OCI-LY3 (cell line): ENCODE measurements at regions not wholly inside any gene's neighbourhood (a gene's known extent, or its start where the extent isn't known, plus 50 kb on each side); places are given as distances from the start of the nearest gene placed in this dataset.

Experiments
- H2AFZ ChIP-seq: fragments of 200-600, 300-600 bp; shearing (Covaris generic); 2 replicates; pipeline ENCODE4 v1.6.0; 2014; ENCODE audit warnings: antibody characterized with exemption, low read depth, low read length
- H3K27ac ChIP-seq: fragments of 200-600, 300-600 bp; sonication (generic); 2 replicates; pipeline ENCODE4 v1.5.1; 2014; ENCODE audit warnings: mild to moderate bottlenecking, low read length, moderate library complexity, mixed read lengths
- H3K27me3 ChIP-seq: fragments of 200-600, 300-600 bp; sonication (generic); 2 replicates; pipeline ENCODE4 v1.6.1; 2014; ENCODE audit warnings: low read depth, low read length, mixed read lengths
- H3K36me3 ChIP-seq: fragments of 200-600, 300-600 bp; sonication (generic); replicated peaks from 2 replicates; pipeline ENCODE3; 2014; ENCODE audit warnings: low read depth, low read length, mixed read lengths
- H3K4me1 ChIP-seq: fragments of 300-600, 200-600 bp; sonication (generic); 2 replicates; pipeline ENCODE4 v1.6.1; 2014; ENCODE audit warnings: low read length, mixed read lengths
- H3K4me2 ChIP-seq: fragments of 200-600, 300-600 bp; sonication (generic); 2 replicates; pipeline ENCODE4 v1.6.1; 2014; ENCODE audit warnings: low read length, mixed read lengths
- H3K4me3 ChIP-seq: fragments of 300-600, 200-600 bp; sonication (generic); 2 replicates; pipeline ENCODE4 v1.5.1; 2014; ENCODE audit warnings: antibody characterized with exemption, mild to moderate bottlenecking, low read length, moderate library complexity
- H3K79me2 ChIP-seq: fragments of 300-600, 200-600 bp; shearing (Covaris generic); 2 replicates; pipeline ENCODE4 v1.6.1; 2014; ENCODE audit warnings: mild to moderate bottlenecking, low read length, mixed read lengths
- H3K9ac ChIP-seq: fragments of 300-600, 200-600 bp; shearing (Covaris generic); 2 replicates; pipeline ENCODE4 v1.6.0; 2014; ENCODE audit warnings: mild to moderate bottlenecking, low read length, moderate library complexity
- H3K9me3 ChIP-seq: fragments of 200-600, 300-600 bp; shearing (Covaris generic); 2 replicates; pipeline ENCODE4 v1.6.1; 2014; ENCODE audit warnings: low read length, mixed read lengths; ENCODE audit not compliant: insufficient read depth
- H4K20me1 ChIP-seq: fragments of 200-600, 300-600 bp; sonication (generic); 2 replicates; pipeline ENCODE4 v1.6.1; 2016; ENCODE audit warnings: low read length, mixed read lengths; ENCODE audit not compliant: insufficient read depth
- EZH2phosphoT487 ChIP-seq: fragments of 200-600 bp; shearing (Covaris generic); IDR thresholded peaks from 2 replicates; pipeline ENCODE4 v1.6.1; 2018; ENCODE audit warnings: antibody characterized with exemption, mixed run types, low read depth
- TF ChIP-seq, protein P1 (sequence below): fragments of 200-600, 300-600 bp; sonication (generic); IDR thresholded peaks from 2 replicates; pipeline ENCODE4 v1.5.1; 2014; ENCODE audit warnings: antibody characterized with exemption, low read length, low read depth

DNA sequence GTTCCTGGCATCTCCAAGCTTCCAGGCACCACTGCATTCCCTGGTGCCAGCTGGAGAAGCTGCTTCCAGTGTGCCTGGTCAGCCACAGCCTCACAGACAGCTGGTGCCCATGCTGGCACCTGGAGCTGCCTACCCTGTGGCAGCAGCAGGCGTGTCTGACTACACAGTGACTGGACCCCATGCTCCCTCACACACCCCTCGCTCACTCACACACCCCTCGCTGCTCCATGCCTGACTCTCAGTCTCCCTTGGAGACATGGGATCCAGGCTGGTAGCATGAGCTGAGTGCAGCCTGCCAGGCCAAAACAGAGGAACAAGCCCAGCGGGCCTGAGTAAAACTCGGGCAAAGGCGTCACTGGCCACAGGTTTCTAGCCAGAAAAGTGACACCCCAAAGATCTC lies 59.1 kb upstream of the SMIM36 start:
- Histone ChIP-seq H3K9ac (no peak overlapping the region), H3K79me2 (no peaks in the 10 kb centered on the region), H2AFZ (no peak overlapping the region), H3K27me3 (peaks cover 33% of the 10 kb centered on the region), H3K4me1 (peaks cover 28% of the 10 kb centered on the region), H3K4me3 (no peak overlapping the region), H3K9me3 (no peaks in the 10 kb centered on the region), H4K20me1 (no peaks in the 10 kb centered on the region), H3K36me3 (no peaks in the 10 kb centered on the region), H3K4me2 (no peak overlapping the region), H3K27ac (no peak overlapping the region)
- TF ChIP-seq, protein P1, sequence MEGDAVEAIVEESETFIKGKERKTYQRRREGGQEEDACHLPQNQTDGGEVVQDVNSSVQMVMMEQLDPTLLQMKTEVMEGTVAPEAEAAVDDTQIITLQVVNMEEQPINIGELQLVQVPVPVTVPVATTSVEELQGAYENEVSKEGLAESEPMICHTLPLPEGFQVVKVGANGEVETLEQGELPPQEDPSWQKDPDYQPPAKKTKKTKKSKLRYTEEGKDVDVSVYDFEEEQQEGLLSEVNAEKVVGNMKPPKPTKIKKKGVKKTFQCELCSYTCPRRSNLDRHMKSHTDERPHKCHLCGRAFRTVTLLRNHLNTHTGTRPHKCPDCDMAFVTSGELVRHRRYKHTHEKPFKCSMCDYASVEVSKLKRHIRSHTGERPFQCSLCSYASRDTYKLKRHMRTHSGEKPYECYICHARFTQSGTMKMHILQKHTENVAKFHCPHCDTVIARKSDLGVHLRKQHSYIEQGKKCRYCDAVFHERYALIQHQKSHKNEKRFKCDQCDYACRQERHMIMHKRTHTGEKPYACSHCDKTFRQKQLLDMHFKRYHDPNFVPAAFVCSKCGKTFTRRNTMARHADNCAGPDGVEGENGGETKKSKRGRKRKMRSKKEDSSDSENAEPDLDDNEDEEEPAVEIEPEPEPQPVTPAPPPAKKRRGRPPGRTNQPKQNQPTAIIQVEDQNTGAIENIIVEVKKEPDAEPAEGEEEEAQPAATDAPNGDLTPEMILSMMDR, result no peak

DNA sequence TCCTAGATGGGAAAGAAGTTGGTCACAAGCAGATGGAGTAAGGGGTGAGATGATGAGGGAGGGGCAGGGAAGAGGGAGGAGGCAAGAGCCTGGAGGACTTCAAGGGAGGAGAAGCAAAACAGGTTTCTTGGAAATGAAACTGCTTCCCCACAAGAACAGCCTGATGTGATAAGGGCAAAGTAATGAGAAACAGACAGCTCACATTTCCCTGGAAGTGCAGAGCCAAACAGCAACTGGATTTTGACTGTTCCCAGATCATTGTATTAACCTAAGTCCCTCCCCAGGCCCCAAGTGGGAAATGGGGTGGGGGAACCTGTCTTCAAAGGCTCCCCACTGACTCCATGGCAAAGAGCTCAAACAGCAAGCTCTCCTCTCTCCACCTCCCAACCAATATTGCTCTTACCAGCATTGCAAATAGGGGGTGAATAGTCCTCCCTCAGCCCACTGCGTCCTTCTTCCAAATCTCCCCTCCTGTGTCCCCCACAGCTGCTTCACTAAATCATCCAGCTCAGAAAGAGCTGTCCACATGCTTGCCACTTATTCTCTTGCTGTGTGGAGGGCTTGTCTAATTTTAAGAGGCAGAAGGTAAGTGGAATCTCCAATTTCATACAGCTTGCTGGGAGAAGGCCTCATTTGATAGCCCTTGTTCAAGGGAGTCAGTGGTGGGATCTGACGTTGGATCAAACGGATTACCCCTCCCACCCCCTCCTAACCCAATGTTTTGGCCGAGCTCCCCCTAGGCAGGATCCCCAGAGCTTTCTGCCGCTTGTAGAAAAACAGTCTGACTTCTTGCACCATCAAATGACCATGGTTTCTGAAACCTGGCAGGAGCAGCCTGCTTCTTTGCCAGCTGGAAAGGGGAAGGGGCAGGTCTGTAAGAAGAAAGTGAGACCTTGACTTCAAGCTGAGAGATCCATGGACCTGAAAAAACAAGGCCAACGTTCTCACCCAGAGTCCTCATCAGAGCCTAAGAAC lies 56.3 kb upstream of the SMIM36 start:
- Histone ChIP-seq H3K9ac (no peak overlapping the region), H3K4me2 (no peak overlapping the region), H4K20me1 (no peaks in the 10 kb centered on the region), H3K9me3 (no peaks in the 10 kb centered on the region), H3K79me2 (no peaks in the 10 kb centered on the region), H3K36me3 (no peaks in the 10 kb centered on the region), H2AFZ (no peak overlapping the region), H3K27me3 (peaks cover 21% of the 10 kb centered on the region; the same call in 1 of the 2 replicates), H3K27ac (no peak overlapping the region), H3K4me3 (no peak overlapping the region), H3K4me1 (peaks cover 25% of the 10 kb centered on the region)
- no peak for TF ChIP-seq EZH2phosphoT487
- TF ChIP-seq, protein P1, result no peak

DNA sequence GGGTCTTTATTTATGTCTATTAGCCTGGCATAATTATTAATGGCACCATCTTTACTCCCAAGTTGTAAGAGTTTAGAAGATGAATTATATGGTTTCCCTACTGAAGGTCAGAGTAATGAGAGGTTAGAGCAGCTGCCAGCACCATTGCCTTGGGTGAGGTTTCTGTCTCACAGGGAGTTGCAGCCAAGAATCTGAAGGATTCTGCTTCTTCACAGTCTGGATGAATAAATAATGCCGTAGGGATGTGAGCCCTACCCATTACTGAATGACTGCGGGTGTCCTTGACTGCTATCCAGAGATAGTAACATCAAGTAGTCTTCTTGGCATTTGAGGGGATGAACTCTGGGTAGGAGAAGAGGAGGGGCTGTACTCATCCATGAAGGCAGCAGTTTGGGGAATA lies 52.8 kb upstream of the SMIM36 start:
- Histone ChIP-seq H3K27me3 (peaks cover 13% of the 10 kb centered on the region; the same call in 1 of the 2 replicates), H3K9me3 (no peaks in the 10 kb centered on the region), H2AFZ (no peak overlapping the region), H3K9ac (no peak overlapping the region), H3K27ac (no peak overlapping the region), H3K36me3 (no peaks in the 10 kb centered on the region), H3K79me2 (no peaks in the 10 kb centered on the region), H3K4me2 (no peak overlapping the region), H4K20me1 (no peaks in the 10 kb centered on the region), H3K4me1 (peaks cover 29% of the 10 kb centered on the region), H3K4me3 (no peak overlapping the region)
- TF ChIP-seq, protein P1, result no peak
- no peak for TF ChIP-seq EZH2phosphoT487

DNA sequence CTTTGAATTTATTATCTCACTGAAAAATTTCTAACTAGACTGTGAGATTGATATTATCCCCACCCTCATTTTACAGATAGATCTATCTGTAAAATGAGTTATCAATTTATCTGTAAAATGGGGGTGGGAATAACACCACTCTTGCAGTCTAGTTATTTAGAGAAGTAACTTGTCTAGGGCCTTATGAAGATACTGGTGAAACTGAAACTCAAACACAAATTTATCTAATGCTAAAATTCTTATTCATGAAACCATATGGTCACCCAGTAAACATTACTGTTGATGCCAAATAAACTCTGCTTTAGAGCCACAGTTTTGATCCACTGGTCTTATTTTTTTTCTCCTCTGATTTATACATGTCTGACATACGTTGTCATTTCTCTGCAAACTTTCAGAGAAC lies 52.1 kb upstream of the SMIM36 start:
- no peaks in the 10 kb centered on the region for H4K20me1 ChIP-seq
- peaks cover 13% of the 10 kb centered on the region; the same call in 1 of the 2 replicates for H3K27me3 ChIP-seq
- H3K36me3 ChIP-seq, result no peaks in the 10 kb centered on the region
- H3K27ac ChIP-seq, result no peak overlapping the region
- peaks cover 29% of the 10 kb centered on the region for H3K4me1 ChIP-seq
- TF ChIP-seq EZH2phosphoT487, result no peak
- TF ChIP-seq, protein P1, result no peak
- H3K4me2 ChIP-seq, result no peak overlapping the region; the same call in 1 of the 2 replicates
- no peaks in the 10 kb centered on the region for H3K79me2 ChIP-seq
- H3K4me3 ChIP-seq, result no peak overlapping the region
- H3K9ac ChIP-seq, result no peak overlapping the region
- no peak overlapping the region for H2AFZ ChIP-seq
- H3K9me3 ChIP-seq, result no peaks in the 10 kb centered on the region
